ENCODE measurements at regions not wholly inside any gene's neighbourhood (a gene's known extent, or its start where the extent isn't known, plus 50 kb on each side); places are given as distances from the start of the nearest gene placed in this dataset.

DNA sequence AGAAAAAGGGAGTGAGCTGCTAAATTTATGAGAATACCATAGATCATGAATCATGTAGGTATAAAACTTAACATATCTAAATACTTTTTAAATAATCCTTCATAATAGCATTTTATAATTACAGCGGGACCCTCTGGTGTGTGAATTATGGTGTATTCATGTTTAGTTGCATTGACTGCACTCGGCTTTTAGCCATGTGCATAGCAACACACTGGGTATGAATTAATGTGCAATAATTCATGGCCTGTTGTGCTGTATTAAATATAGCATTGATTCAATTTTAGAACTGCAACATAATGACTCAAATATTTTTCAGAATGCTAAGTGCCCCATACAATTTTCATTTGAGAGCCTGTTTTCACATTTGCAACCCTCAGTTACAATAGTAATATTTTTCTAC is 249.6 kb upstream of the G2E3 start:
- H3K27me3 ChIP-seq (ENCODE audit: control insufficient read depth in 1 of 2, insufficient read depth in 1 of 2, low read length in 2 of 2) = no peaks in the 10 kb centered on the region
- no peak overlapping the region for H2BK15ac ChIP-seq (ENCODE audit: low read depth, poor library complexity, severe bottlenecking)
- H2AK5ac ChIP-seq (ENCODE audit: low read length, severe bottlenecking) = no peak overlapping the region
- H3K9ac ChIP-seq (ENCODE audit: low read length) = no peak overlapping the region
- no peak overlapping the region for H3K23ac ChIP-seq (ENCODE audit: low read length in 2 of 2)
- no peak overlapping the region for H3K18ac ChIP-seq (ENCODE audit: low read depth in 1 of 2, low read length in 2 of 2)
- H2AFZ ChIP-seq (ENCODE audit: low read depth, low read length) = no peak overlapping the region
- DNase-seq = no peak
- H4K8ac ChIP-seq (ENCODE audit: low read length) = no peak overlapping the region
- no peak overlapping the region for H3K27ac ChIP-seq (ENCODE audit: low read length, poor library complexity, severe bottlenecking)
- 86% methylated on average over 2 of the region's 2 CpGs for whole genome bisulfite sequencing
- no peaks in the 10 kb centered on the region for H3K79me1 ChIP-seq (replicated peaks; ENCODE audit: low read length, poor library complexity, severe bottlenecking)
- no peak overlapping the region for H4K91ac ChIP-seq (ENCODE audit: low read length)
- H3K4me1 ChIP-seq (ENCODE audit: control insufficient read depth, insufficient read depth, low read depth, low read length) = no peaks in the 10 kb centered on the region
- no peak overlapping the region for H2BK5ac ChIP-seq (ENCODE audit: low read depth, low read length, poor library complexity, severe bottlenecking)
- peaks cover under 1% of the 10 kb centered on the region for H3K9me3 ChIP-seq (ENCODE audit: control insufficient read depth, low read length)
- H3K36me3 ChIP-seq (ENCODE audit: control insufficient read depth in 1 of 2, insufficient read depth in 2 of 2, low read depth in 1 of 2, low read length in 2 of 2) = no peaks in the 10 kb centered on the region
- no peak overlapping the region for H3K4me3 ChIP-seq (ENCODE audit: insufficient read depth in 1 of 2, low read depth in 1 of 2, low read length in 2 of 2)
- no peak overlapping the region for H2BK120ac ChIP-seq (ENCODE audit: low read depth, low read length)
- H3K4me2 ChIP-seq (ENCODE audit: low read length, poor library complexity, severe bottlenecking) = no peak overlapping the region
- no peak overlapping the region for H2BK12ac ChIP-seq (ENCODE audit: low read length in 2 of 2)
- no peak overlapping the region for H3K4ac ChIP-seq (ENCODE audit: low read depth in 1 of 2, low read length in 2 of 2)
- no peak overlapping the region for H3K14ac ChIP-seq (ENCODE audit: low read length in 2 of 2)

- H3K9ac ChIP-seq (ENCODE audit: low read length) = no peak overlapping the region
- no peak overlapping the region for H3K14ac ChIP-seq (ENCODE audit: low read length in 2 of 2)
- H2BK15ac ChIP-seq (ENCODE audit: low read depth, poor library complexity, severe bottlenecking) = no peak overlapping the region
- WGBS = no CpG with 5 or more reads among the region's 1 CpG
- H3K27ac ChIP-seq (ENCODE audit: low read length, poor library complexity, severe bottlenecking) = no peak overlapping the region
- H3K4me3 ChIP-seq (ENCODE audit: insufficient read depth in 1 of 2, low read depth in 1 of 2, low read length in 2 of 2) = no peak overlapping the region
- H3K23ac ChIP-seq (ENCODE audit: low read length in 2 of 2) = no peak overlapping the region
- H4K91ac ChIP-seq (ENCODE audit: low read length) = no peak overlapping the region
- peaks cover 20% of the 10 kb centered on the region for H3K9me3 ChIP-seq (ENCODE audit: control insufficient read depth, low read length)
- H3K4me1 ChIP-seq (ENCODE audit: control insufficient read depth, insufficient read depth, low read depth, low read length) = no peaks in the 10 kb centered on the region
- H2BK120ac ChIP-seq (ENCODE audit: low read depth, low read length) = no peak overlapping the region
- H4K8ac ChIP-seq (ENCODE audit: low read length) = no peak overlapping the region
- H3K27me3 ChIP-seq (ENCODE audit: control insufficient read depth in 1 of 2, insufficient read depth in 1 of 2, low read length in 2 of 2) = no peaks in the 10 kb centered on the region
- H2AFZ ChIP-seq (ENCODE audit: low read depth, low read length) = no peak overlapping the region
- H3K36me3 ChIP-seq (ENCODE audit: control insufficient read depth in 1 of 2, insufficient read depth in 2 of 2, low read depth in 1 of 2, low read length in 2 of 2) = no peaks in the 10 kb centered on the region
- H3K79me1 ChIP-seq (replicated peaks; ENCODE audit: low read length, poor library complexity, severe bottlenecking) = no peaks in the 10 kb centered on the region
- no peak overlapping the region for H2AK5ac ChIP-seq (ENCODE audit: low read length, severe bottlenecking)
- H2BK5ac ChIP-seq (ENCODE audit: low read depth, low read length, poor library complexity, severe bottlenecking) = no peak overlapping the region
- H3K18ac ChIP-seq (ENCODE audit: low read depth in 1 of 2, low read length in 2 of 2) = no peak overlapping the region
- no peak overlapping the region for H3K4me2 ChIP-seq (ENCODE audit: low read length, poor library complexity, severe bottlenecking)
- H3K4ac ChIP-seq (ENCODE audit: low read depth in 1 of 2, low read length in 2 of 2) = no peak overlapping the region
- no peak overlapping the region for H2BK12ac ChIP-seq (ENCODE audit: low read length in 2 of 2)
- DNase-seq = no peak
These were observed 246.7 kb upstream of the G2E3 start for GRCh38 chr14:30312214-30312613.

DNA sequence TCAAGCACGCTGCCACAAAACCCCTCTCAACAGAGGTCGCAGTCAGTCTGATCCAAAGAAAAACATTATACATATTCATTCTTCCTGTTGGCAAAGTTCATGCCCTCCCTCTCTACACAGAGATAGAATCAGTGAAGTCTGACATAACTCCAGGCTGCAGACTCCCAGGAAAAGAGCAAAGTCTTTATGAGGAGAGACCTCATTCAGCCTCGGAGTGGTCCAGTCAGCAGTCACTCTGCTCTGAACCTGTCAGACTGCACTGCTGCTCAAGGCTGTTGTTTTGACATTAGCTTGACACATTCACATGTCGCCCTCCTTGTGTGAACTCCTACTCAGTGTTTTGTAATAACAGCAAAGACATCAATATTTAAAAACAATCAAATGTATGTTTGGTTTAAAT is 241.2 kb upstream of the G2E3 start:
- H2AK5ac ChIP-seq (ENCODE audit: low read length, severe bottlenecking) = no peak overlapping the region
- H3K79me1 ChIP-seq (replicated peaks; ENCODE audit: low read length, poor library complexity, severe bottlenecking) = no peaks in the 10 kb centered on the region
- H4K91ac ChIP-seq (ENCODE audit: low read length) = no peak overlapping the region
- H3K27me3 ChIP-seq (ENCODE audit: control insufficient read depth in 1 of 2, insufficient read depth in 1 of 2, low read length in 2 of 2) = no peaks in the 10 kb centered on the region
- no peaks in the 10 kb centered on the region for H3K36me3 ChIP-seq (ENCODE audit: control insufficient read depth in 1 of 2, insufficient read depth in 2 of 2, low read depth in 1 of 2, low read length in 2 of 2)
- H2BK12ac ChIP-seq (ENCODE audit: low read length in 2 of 2) = no peak overlapping the region
- H3K4me3 ChIP-seq (ENCODE audit: insufficient read depth in 1 of 2, low read depth in 1 of 2, low read length in 2 of 2) = no peak overlapping the region
- H3K4me1 ChIP-seq (ENCODE audit: control insufficient read depth, insufficient read depth, low read depth, low read length) = no peaks in the 10 kb centered on the region
- no peak overlapping the region for H2AFZ ChIP-seq (ENCODE audit: low read depth, low read length)
- DNase-seq = no peak
- H3K4me2 ChIP-seq (ENCODE audit: low read length, poor library complexity, severe bottlenecking) = no peak overlapping the region
- H3K27ac ChIP-seq (ENCODE audit: low read length, poor library complexity, severe bottlenecking) = no peak overlapping the region
- no peak overlapping the region for H4K8ac ChIP-seq (ENCODE audit: low read length)
- no peak overlapping the region for H3K14ac ChIP-seq (ENCODE audit: low read length in 2 of 2)
- H2BK15ac ChIP-seq (ENCODE audit: low read depth, poor library complexity, severe bottlenecking) = no peak overlapping the region
- no peak overlapping the region for H3K9ac ChIP-seq (ENCODE audit: low read length)
- H2BK120ac ChIP-seq (ENCODE audit: low read depth, low read length) = no peak overlapping the region
- H3K4ac ChIP-seq (ENCODE audit: low read depth in 1 of 2, low read length in 2 of 2) = no peak overlapping the region
- no peak overlapping the region for H2BK5ac ChIP-seq (ENCODE audit: low read depth, low read length, poor library complexity, severe bottlenecking)
- WGBS = 77% methylated on average over 3 of the region's 4 CpGs
- H3K9me3 ChIP-seq (ENCODE audit: control insufficient read depth, low read length) = peaks cover 20% of the 10 kb centered on the region
- no peak overlapping the region for H3K23ac ChIP-seq (ENCODE audit: low read length in 2 of 2)
- H3K18ac ChIP-seq (ENCODE audit: low read depth in 1 of 2, low read length in 2 of 2) = no peak overlapping the region

DNA sequence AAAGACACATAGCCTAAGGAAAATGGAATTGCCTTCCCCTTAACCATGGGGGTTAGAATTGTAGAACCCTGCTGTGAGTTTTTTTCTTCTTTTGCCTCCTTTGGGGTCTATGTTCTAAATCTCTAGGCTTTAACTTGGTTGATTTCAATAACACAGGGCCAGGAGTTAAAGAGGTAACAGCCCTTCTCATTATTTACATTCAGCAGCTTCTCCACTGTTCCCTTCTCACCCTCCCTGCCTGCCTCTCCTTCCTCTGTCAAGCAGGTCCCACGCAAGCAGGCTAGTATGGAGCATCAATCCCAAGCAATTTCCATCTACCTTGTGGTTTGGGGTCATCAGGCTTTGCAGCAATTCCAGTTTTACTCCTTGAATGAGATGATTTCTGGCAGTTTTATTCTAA is 236.1 kb upstream of the G2E3 start:
- Histone ChIP-seq H2BK12ac (ENCODE audit: low read length in 2 of 2) (no peak overlapping the region), H4K91ac (ENCODE audit: low read length) (no peak overlapping the region), H3K9ac (ENCODE audit: low read length) (no peak overlapping the region), H3K79me1 (replicated peaks; ENCODE audit: low read length, poor library complexity, severe bottlenecking) (no peaks in the 10 kb centered on the region), H3K36me3 (ENCODE audit: control insufficient read depth in 1 of 2, insufficient read depth in 2 of 2, low read depth in 1 of 2, low read length in 2 of 2) (no peaks in the 10 kb centered on the region), H3K27ac (ENCODE audit: low read length, poor library complexity, severe bottlenecking) (no peak overlapping the region), H3K14ac (ENCODE audit: low read length in 2 of 2) (no peak overlapping the region), H2BK5ac (ENCODE audit: low read depth, low read length, poor library complexity, severe bottlenecking) (no peak overlapping the region), H3K4ac (ENCODE audit: low read depth in 1 of 2, low read length in 2 of 2) (no peak overlapping the region), H4K8ac (ENCODE audit: low read length) (no peak overlapping the region), H3K27me3 (ENCODE audit: control insufficient read depth in 1 of 2, insufficient read depth in 1 of 2, low read length in 2 of 2) (no peaks in the 10 kb centered on the region), H3K18ac (ENCODE audit: low read depth in 1 of 2, low read length in 2 of 2) (no peak overlapping the region), H2BK15ac (ENCODE audit: low read depth, poor library complexity, severe bottlenecking) (no peak overlapping the region), H2BK120ac (ENCODE audit: low read depth, low read length) (no peak overlapping the region), H2AK5ac (ENCODE audit: low read length, severe bottlenecking) (no peak overlapping the region), H3K4me3 (ENCODE audit: insufficient read depth in 1 of 2, low read depth in 1 of 2, low read length in 2 of 2) (no peak overlapping the region), H3K4me2 (ENCODE audit: low read length, poor library complexity, severe bottlenecking) (no peak overlapping the region), H3K23ac (ENCODE audit: low read length in 2 of 2) (no peak overlapping the region), H3K4me1 (ENCODE audit: control insufficient read depth, insufficient read depth, low read depth, low read length) (no peaks in the 10 kb centered on the region), H2AFZ (ENCODE audit: low read depth, low read length) (no peak overlapping the region), H3K9me3 (ENCODE audit: control insufficient read depth, low read length) (no peaks in the 10 kb centered on the region)
- DNase-seq = no peak
- WGBS = 63% methylated on average over 1 of the region's 1 CpG
